ENCODE measurements at regions not wholly inside any gene's neighbourhood (a gene's known extent, or its start where the extent isn't known, plus 50 kb on each side); places are given as distances from the start of the nearest gene placed in this dataset.

DNA sequence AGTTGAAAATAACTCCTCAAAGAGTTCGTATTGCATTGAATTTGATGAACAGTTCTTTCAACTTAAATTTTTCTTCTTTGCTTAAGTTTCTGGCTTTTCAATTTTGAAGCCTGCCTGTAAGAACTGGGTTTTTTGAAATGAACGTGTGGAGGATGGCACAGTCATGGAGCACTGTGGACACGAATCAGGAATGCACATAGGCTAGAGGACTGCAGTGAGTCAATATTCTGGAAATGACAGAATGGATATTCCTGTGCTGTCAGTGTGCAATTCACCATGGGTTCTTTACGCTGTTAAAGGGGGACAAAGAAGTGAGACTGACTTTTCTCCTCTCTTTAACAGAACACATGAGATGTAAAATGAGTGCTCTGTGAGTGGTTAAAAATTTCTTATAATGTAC, 368.0 kb upstream of the AGA start:
- TF ChIP-seq, protein P1, sequence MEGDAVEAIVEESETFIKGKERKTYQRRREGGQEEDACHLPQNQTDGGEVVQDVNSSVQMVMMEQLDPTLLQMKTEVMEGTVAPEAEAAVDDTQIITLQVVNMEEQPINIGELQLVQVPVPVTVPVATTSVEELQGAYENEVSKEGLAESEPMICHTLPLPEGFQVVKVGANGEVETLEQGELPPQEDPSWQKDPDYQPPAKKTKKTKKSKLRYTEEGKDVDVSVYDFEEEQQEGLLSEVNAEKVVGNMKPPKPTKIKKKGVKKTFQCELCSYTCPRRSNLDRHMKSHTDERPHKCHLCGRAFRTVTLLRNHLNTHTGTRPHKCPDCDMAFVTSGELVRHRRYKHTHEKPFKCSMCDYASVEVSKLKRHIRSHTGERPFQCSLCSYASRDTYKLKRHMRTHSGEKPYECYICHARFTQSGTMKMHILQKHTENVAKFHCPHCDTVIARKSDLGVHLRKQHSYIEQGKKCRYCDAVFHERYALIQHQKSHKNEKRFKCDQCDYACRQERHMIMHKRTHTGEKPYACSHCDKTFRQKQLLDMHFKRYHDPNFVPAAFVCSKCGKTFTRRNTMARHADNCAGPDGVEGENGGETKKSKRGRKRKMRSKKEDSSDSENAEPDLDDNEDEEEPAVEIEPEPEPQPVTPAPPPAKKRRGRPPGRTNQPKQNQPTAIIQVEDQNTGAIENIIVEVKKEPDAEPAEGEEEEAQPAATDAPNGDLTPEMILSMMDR (conservative IDR thresholded peaks at IDR 0.05; ENCODE audit: low read depth, low read length) = no peak
- TF ChIP-seq POLR2A (IDR thresholded peaks at IDR 0.05; ENCODE audit: low read depth, low read length) (no peak), RAD21 (IDR thresholded peaks at IDR 0.05; ENCODE audit: low read length) (no peak), FOS (IDR thresholded peaks at IDR 0.05; ENCODE audit: low read depth, low read length) (no peak), MAFK (IDR thresholded peaks at IDR 0.05; ENCODE audit: low read depth, low read length) (no peak), MXI1 (IDR thresholded peaks at IDR 0.05; ENCODE audit: borderline replicate concordance, low read depth, low read length) (no peak), CEBPB (IDR thresholded peaks at IDR 0.05; ENCODE audit: low read depth, low read length) (no peak), BHLHE40 (IDR thresholded peaks at IDR 0.05; ENCODE audit: low read depth, low read length) (no peak), RFX5 (IDR thresholded peaks at IDR 0.05; ENCODE audit: low read depth, low read length) (no peak), MAZ (IDR thresholded peaks at IDR 0.05; ENCODE audit: borderline replicate concordance, low read depth, low read length) (no peak), CHD1 (IDR thresholded peaks at IDR 0.05; ENCODE audit: low read depth, low read length) (no peak)
- TF ChIP-seq, protein P2, sequence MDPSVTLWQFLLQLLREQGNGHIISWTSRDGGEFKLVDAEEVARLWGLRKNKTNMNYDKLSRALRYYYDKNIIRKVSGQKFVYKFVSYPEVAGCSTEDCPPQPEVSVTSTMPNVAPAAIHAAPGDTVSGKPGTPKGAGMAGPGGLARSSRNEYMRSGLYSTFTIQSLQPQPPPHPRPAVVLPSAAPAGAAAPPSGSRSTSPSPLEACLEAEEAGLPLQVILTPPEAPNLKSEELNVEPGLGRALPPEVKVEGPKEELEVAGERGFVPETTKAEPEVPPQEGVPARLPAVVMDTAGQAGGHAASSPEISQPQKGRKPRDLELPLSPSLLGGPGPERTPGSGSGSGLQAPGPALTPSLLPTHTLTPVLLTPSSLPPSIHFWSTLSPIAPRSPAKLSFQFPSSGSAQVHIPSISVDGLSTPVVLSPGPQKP (IDR thresholded peaks at IDR 0.05; ENCODE audit: borderline replicate concordance, low read depth, low read length) = no peak
- TF ChIP-seq, protein P3, sequence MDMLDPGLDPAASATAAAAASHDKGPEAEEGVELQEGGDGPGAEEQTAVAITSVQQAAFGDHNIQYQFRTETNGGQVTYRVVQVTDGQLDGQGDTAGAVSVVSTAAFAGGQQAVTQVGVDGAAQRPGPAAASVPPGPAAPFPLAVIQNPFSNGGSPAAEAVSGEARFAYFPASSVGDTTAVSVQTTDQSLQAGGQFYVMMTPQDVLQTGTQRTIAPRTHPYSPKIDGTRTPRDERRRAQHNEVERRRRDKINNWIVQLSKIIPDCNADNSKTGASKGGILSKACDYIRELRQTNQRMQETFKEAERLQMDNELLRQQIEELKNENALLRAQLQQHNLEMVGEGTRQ (IDR thresholded peaks at IDR 0.05; ENCODE audit: low read depth, low read length) = no peak

Data from IMR-90 (cell line).